ENCODE measurements at regions not wholly inside any gene's neighbourhood (a gene's known extent, or its start where the extent isn't known, plus 50 kb on each side); places are given as distances from the start of the nearest gene placed in this dataset.

- Histone ChIP-seq H3K9me3 (replicated peaks in 1 of 2; ENCODE audit: control insufficient read depth in 1 of 2, insufficient read depth in 1 of 2, low read length in 2 of 2) (peaks cover 6 to 10% of the 10 kb centered on the region in 2 donors), H3K4me1 (ENCODE audit: control insufficient read depth in 1 of 2, insufficient read depth in 2 of 2, low read length in 2 of 2) (no peaks in the 10 kb centered on the region), H3K79me2 (ENCODE audit: insufficient read depth, low read length) (no peaks in the 10 kb centered on the region), H3K4me3 (replicated peaks in 1 of 3; ENCODE audit: low read depth in 2 of 3, low read length in 3 of 3) (no peak overlapping the region), H4K20me1 (ENCODE audit: insufficient read depth, low read length) (no peaks in the 10 kb centered on the region), H3K27ac (ENCODE audit: low read depth in 1 of 2, low read length in 2 of 2) (no peak overlapping the region), H3K36me3 (replicated peaks in 1 of 2; ENCODE audit: control insufficient read depth in 1 of 2, insufficient read depth in 2 of 2, low read length in 2 of 2) (no peaks in the 10 kb centered on the region), H3K27me3 (ENCODE audit: control insufficient read depth in 2 of 2, insufficient read depth in 2 of 2, low read length in 2 of 2) (no peaks in the 10 kb centered on the region), H3K9ac (ENCODE audit: insufficient read depth, low read length, poor library complexity, severe bottlenecking) (no peak overlapping the region), H3K4me2 (replicated peaks; ENCODE audit: extremely low read depth, low read length, poor library complexity, severe bottlenecking) (no peak overlapping the region), H2AFZ (ENCODE audit: insufficient read depth, low read depth, low read length, poor library complexity, severe bottlenecking) (no peak overlapping the region)
- TF ChIP-seq CTCF (IDR thresholded peaks at IDR 0.05) = no peak
- intact Hi-C loops (cut with micrococcal nuclease) = no loop called here
- no peaks in the 10 kb centered on the region for H3K4me1 Mint-ChIP-seq
- no peak for DNase-seq
- H3K36me3 Mint-ChIP-seq = no peaks in the 10 kb centered on the region
- peaks cover 0 to 4% (median 1%) of the 10 kb centered on the region in 3 donors for H3K27me3 Mint-ChIP-seq (ENCODE audit: low read depth in 3 of 3)
- no peak overlapping the region for H3K27ac Mint-ChIP-seq
- H3K9me3 Mint-ChIP-seq = peaks cover 1 to 21% (median 9%) of the 10 kb centered on the region in 7 donors
- H3K4me3 Mint-ChIP-seq = no peak overlapping the region
- WGBS (ENCODE audit: insufficient coverage) = no CpG with 5 or more reads among the region's 1 CpG
Observed at GRCh38 chr1:55808263-55808662, 593.1 kb upstream of the USP24 start.

- peaks cover 2 to 27% (median 9%) of the 10 kb centered on the region in 7 donors for H3K9me3 Mint-ChIP-seq
- Histone ChIP-seq H3K4me3 (replicated peaks in 1 of 3; ENCODE audit: low read depth in 2 of 3, low read length in 3 of 3) (no peak overlapping the region), H3K4me2 (replicated peaks; ENCODE audit: extremely low read depth, low read length, poor library complexity, severe bottlenecking) (no peak overlapping the region), H3K36me3 (replicated peaks in 1 of 2; ENCODE audit: control insufficient read depth in 1 of 2, insufficient read depth in 2 of 2, low read length in 2 of 2) (no peaks in the 10 kb centered on the region), H3K4me1 (ENCODE audit: control insufficient read depth in 1 of 2, insufficient read depth in 2 of 2, low read length in 2 of 2) (no peaks in the 10 kb centered on the region), H3K27ac (ENCODE audit: low read depth in 1 of 2, low read length in 2 of 2) (no peak overlapping the region), H3K9me3 (replicated peaks in 1 of 2; ENCODE audit: control insufficient read depth in 1 of 2, insufficient read depth in 1 of 2, low read length in 2 of 2) (peaks cover 6 to 10% of the 10 kb centered on the region in 2 donors), H2AFZ (ENCODE audit: insufficient read depth, low read depth, low read length, poor library complexity, severe bottlenecking) (no peak overlapping the region), H4K20me1 (ENCODE audit: insufficient read depth, low read length) (no peaks in the 10 kb centered on the region), H3K27me3 (ENCODE audit: control insufficient read depth in 2 of 2, insufficient read depth in 2 of 2, low read length in 2 of 2) (no peaks in the 10 kb centered on the region), H3K79me2 (ENCODE audit: insufficient read depth, low read length) (no peaks in the 10 kb centered on the region), H3K9ac (ENCODE audit: insufficient read depth, low read length, poor library complexity, severe bottlenecking) (no peak overlapping the region)
- no peak overlapping the region for H3K4me3 Mint-ChIP-seq
- no peak for DNase-seq
- peaks cover 0 to 4% (median 4%) of the 10 kb centered on the region in 3 donors for H3K27me3 Mint-ChIP-seq (ENCODE audit: low read depth in 3 of 3)
- intact Hi-C loops (cut with micrococcal nuclease) = no loop called here
- H3K27ac Mint-ChIP-seq = no peak overlapping the region
- WGBS (ENCODE audit: insufficient coverage) = no CpG with 5 or more reads among the region's 2 CpGs
- no peak for TF ChIP-seq CTCF (IDR thresholded peaks at IDR 0.05)
- H3K4me1 Mint-ChIP-seq = no peaks in the 10 kb centered on the region
- no peaks in the 10 kb centered on the region for H3K36me3 Mint-ChIP-seq
Observed at GRCh38 chr1:55803429-55803828, 588.3 kb upstream of the USP24 start.

All from CD14-positive monocyte (primary cell).